ENCODE measurements at regions not wholly inside any gene's neighbourhood (a gene's known extent, or its start where the extent isn't known, plus 50 kb on each side); places are given as distances from the start of the nearest gene placed in this dataset.

- Histone ChIP-seq H3K4me3 (ENCODE audit: low read depth, low read length, poor library complexity, severe bottlenecking) (no peak overlapping the region), H3K9ac (ENCODE audit: low read length) (no peak overlapping the region), H3K36me3 (ENCODE audit: insufficient read depth, low read length) (no peaks in the 10 kb centered on the region), H3K79me2 (ENCODE audit: insufficient read depth, low read length) (no peaks in the 10 kb centered on the region), H3K9me3 (ENCODE audit: low read length) (no peaks in the 10 kb centered on the region), H3K9me2 (ENCODE audit: low read depth, low read length) (no peaks in the 10 kb centered on the region), H2AFZ (ENCODE audit: low read length) (no peak overlapping the region), H3K4me1 (ENCODE audit: insufficient read depth, low read length, severe bottlenecking) (no peaks in the 10 kb centered on the region), H3K4me2 (ENCODE audit: low read length) (no peak overlapping the region), H3F3A (ENCODE audit: insufficient read depth, low read length) (no peaks in the 10 kb centered on the region), H3K27me3 (ENCODE audit: insufficient read depth, low read length) (no peaks in the 10 kb centered on the region), H3K27ac (ENCODE audit: low read depth, low read length, poor library complexity, severe bottlenecking) (no peak overlapping the region), H4K20me1 (ENCODE audit: insufficient read depth, low read length) (no peaks in the 10 kb centered on the region)
- TF ChIP-seq CTCF (IDR thresholded peaks at IDR 0.05; ENCODE audit: low read length): no peak
- TF ChIP-seq EZH2 (IDR thresholded peaks at IDR 0.05; ENCODE audit: borderline replicate concordance, low read length): no peak
Measured at GRCh38 chr12:28857369-28857768, 291.7 kb upstream of the FAR2 start.

GRCh38 chr12:28859551-28859950, 289.5 kb upstream of the FAR2 start:
- Histone ChIP-seq H3K9me3 (ENCODE audit: low read length) (no peaks in the 10 kb centered on the region), H3K9ac (ENCODE audit: low read length) (no peak overlapping the region), H3F3A (ENCODE audit: insufficient read depth, low read length) (no peaks in the 10 kb centered on the region)

GRCh38 chr12:28865776-28866175, 283.3 kb upstream of the FAR2 start:
- Histone ChIP-seq H3K9me2 (ENCODE audit: low read depth, low read length) (no peaks in the 10 kb centered on the region), H3K9ac (ENCODE audit: low read length) (no peak overlapping the region), H3K4me3 (ENCODE audit: low read depth, low read length, poor library complexity, severe bottlenecking) (no peak overlapping the region), H3K27ac (ENCODE audit: low read depth, low read length, poor library complexity, severe bottlenecking) (no peak overlapping the region), H3K36me3 (ENCODE audit: insufficient read depth, low read length) (no peaks in the 10 kb centered on the region), H2AFZ (ENCODE audit: low read length) (no peak overlapping the region), H4K20me1 (ENCODE audit: insufficient read depth, low read length) (no peaks in the 10 kb centered on the region), H3K4me2 (ENCODE audit: low read length) (no peak overlapping the region), H3K4me1 (ENCODE audit: insufficient read depth, low read length, severe bottlenecking) (no peaks in the 10 kb centered on the region), H3F3A (ENCODE audit: insufficient read depth, low read length) (no peaks in the 10 kb centered on the region), H3K9me3 (ENCODE audit: low read length) (no peaks in the 10 kb centered on the region), H3K79me2 (ENCODE audit: insufficient read depth, low read length) (no peaks in the 10 kb centered on the region), H3K27me3 (ENCODE audit: insufficient read depth, low read length) (no peaks in the 10 kb centered on the region)
- TF ChIP-seq CTCF (IDR thresholded peaks at IDR 0.05; ENCODE audit: low read length) (no peak), EZH2 (IDR thresholded peaks at IDR 0.05; ENCODE audit: borderline replicate concordance, low read length) (no peak)

More at GRCh38 chr12:28859551-28859950, 289.5 kb upstream of the FAR2 start:
- Histone ChIP-seq H4K20me1 (ENCODE audit: insufficient read depth, low read length) (no peaks in the 10 kb centered on the region), H3K9me2 (ENCODE audit: low read depth, low read length) (no peaks in the 10 kb centered on the region), H3K4me1 (ENCODE audit: insufficient read depth, low read length, severe bottlenecking) (no peaks in the 10 kb centered on the region), H3K4me2 (ENCODE audit: low read length) (no peak overlapping the region), H3K27ac (ENCODE audit: low read depth, low read length, poor library complexity, severe bottlenecking) (no peak overlapping the region), H3K36me3 (ENCODE audit: insufficient read depth, low read length) (no peaks in the 10 kb centered on the region), H3K4me3 (ENCODE audit: low read depth, low read length, poor library complexity, severe bottlenecking) (no peak overlapping the region), H3K79me2 (ENCODE audit: insufficient read depth, low read length) (no peaks in the 10 kb centered on the region), H3K27me3 (ENCODE audit: insufficient read depth, low read length) (no peaks in the 10 kb centered on the region), H2AFZ (ENCODE audit: low read length) (no peak overlapping the region)
- TF ChIP-seq EZH2 (IDR thresholded peaks at IDR 0.05; ENCODE audit: borderline replicate concordance, low read length): no peak
- no peak; the same call in 1 of the 2 replicates for TF ChIP-seq CTCF (IDR thresholded peaks at IDR 0.05; ENCODE audit: low read length)
